ENCODE measurements at regions not wholly inside any gene's neighbourhood (a gene's known extent, or its start where the extent isn't known, plus 50 kb on each side); places are given as distances from the start of the nearest gene placed in this dataset.
A peak's percentile ranks its signal among the peaks of the same experiment; 100 is the strongest.
"Not testable (repeated sequence)": the region's sequence is repeated elsewhere in the genome, so short reads cannot be mapped to it uniquely, and the experiment has no call there.

DNA sequence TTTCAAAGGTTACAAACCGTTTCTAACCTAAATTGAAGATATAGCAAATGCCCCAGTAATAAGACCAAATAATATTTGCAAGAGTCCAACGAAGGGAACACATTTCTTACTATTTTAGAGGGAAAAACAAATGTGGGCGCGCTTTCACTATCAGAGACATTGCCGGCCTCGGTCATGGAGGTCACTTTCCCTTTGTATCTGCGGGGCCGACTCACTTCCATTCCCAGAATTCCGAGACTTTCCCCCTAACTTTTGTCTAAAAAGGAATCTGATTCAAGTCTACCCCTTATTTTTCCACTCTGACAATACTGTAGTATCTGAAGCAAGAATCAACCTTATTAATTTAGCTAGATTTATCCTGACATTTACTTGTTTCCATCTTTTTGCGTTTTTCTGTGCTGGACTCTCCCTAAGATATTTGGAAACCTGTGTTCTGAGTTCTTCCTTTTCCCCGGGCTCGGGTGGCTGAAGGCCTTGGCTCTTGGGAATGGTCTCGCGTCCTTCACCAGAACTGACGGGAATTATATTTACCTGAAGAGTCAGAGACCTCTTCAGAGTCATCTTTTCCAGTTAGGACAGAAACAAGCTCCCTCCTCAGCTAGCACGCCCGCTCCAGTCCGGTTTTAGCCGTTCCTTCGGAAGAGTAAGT lies 71.8 kb upstream of the ZNF184 start:
- H3K9me3 ChIP-seq = peaks cover 0 to 33% (median 2%) of the 10 kb centered on the region in 8 donors
- intact Hi-C loops (cut with DNase I; ENCODE audit: low total_unique reads) = no loop called here
- H3K4me1 ChIP-seq = peaks cover 0 to 12% (median 5%) of the 10 kb centered on the region in 6 donors
- H3K27ac ChIP-seq = no peak overlapping the region
- TF ChIP-seq POLR2AphosphoS5 (IDR thresholded peaks at IDR 0.05) = no peak
- TF ChIP-seq POLR2A (IDR thresholded peaks at IDR 0.05) = no peak
- TF ChIP-seq, protein P1, sequence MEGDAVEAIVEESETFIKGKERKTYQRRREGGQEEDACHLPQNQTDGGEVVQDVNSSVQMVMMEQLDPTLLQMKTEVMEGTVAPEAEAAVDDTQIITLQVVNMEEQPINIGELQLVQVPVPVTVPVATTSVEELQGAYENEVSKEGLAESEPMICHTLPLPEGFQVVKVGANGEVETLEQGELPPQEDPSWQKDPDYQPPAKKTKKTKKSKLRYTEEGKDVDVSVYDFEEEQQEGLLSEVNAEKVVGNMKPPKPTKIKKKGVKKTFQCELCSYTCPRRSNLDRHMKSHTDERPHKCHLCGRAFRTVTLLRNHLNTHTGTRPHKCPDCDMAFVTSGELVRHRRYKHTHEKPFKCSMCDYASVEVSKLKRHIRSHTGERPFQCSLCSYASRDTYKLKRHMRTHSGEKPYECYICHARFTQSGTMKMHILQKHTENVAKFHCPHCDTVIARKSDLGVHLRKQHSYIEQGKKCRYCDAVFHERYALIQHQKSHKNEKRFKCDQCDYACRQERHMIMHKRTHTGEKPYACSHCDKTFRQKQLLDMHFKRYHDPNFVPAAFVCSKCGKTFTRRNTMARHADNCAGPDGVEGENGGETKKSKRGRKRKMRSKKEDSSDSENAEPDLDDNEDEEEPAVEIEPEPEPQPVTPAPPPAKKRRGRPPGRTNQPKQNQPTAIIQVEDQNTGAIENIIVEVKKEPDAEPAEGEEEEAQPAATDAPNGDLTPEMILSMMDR (IDR thresholded peaks at IDR 0.05 in 8 of 11, conservative IDR thresholded peaks at IDR 0.05 in 3 of 11) = no peak
- 4 to 9% (median 5%) methylated on average over 20 of the region's 20 CpGs for WGBS, 5 donors
- no peaks in the 10 kb centered on the region for H3K36me3 ChIP-seq
- DNase-seq = no peak
- peaks cover 5 to 100% (median 84%) of the 10 kb centered on the region in 7 donors for H3K27me3 ChIP-seq (replicated peaks in 1 of 7)
- peak overlapping the region in 2 of 8 donors; percentile 7 to 16 for H3K4me3 ChIP-seq

DNA sequence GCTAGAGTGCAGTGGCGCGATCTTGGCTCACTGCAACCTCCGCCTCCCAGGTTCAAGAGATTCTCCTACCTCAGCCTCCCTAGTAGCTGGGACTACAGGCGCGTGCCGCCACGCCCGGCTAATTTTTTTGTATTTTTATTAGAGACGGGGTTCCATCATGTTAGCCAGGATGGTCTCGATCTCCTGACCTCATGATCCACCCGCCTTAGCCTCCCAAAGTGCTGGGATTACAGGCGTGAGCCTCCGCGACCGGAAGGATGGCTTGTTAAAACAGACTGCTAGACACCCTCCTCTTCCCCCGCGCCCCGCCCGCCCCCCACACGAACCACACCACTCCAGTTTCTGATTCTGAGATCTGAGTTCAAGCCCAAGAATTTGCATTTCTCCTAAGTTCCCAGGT lies 71.2 kb upstream of the ZNF184 start:
- H3K4me1 ChIP-seq = peaks cover 0 to 12% (median 5%) of the 10 kb centered on the region in 6 donors
- H3K36me3 ChIP-seq; DNase-seq; intact Hi-C loops (cut with DNase I; ENCODE audit: low total_unique reads); H3K27ac ChIP-seq: not testable (repeated sequence)
- H3K9me3 ChIP-seq = peaks cover 0 to 33% (median 2%) of the 10 kb centered on the region in 8 donors
- H3K27me3 ChIP-seq (replicated peaks in 1 of 7) = peaks cover 5 to 100% (median 84%) of the 10 kb centered on the region in 7 donors
- H3K4me3 ChIP-seq = peak overlapping the region in 1 of 8 donors; percentile 16
- WGBS, 5 donors = 26 to 32% (median 28%) methylated on average over 20 of the region's 20 CpGs

DNA sequence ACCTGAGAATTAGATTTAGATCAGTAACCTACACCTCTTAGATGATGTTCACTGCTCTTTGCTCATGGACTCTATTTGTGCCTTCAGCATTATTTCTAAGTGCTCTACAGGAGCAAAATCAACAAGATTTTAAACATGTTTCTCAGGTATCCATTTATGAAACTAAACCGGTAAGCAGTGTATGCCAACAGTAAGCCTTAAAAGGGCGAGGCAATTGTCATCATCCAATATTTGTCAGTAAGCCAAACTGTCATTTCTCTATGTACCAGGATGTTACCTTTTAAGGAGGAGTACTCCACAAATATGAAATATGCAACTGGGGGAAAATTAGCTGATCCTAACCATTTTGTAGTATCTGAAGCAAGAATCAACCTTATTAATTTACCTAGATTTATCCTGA lies 69.6 kb upstream of the ZNF184 start:
- Histone ChIP-seq H3K27me3 (replicated peaks in 1 of 7) (peaks cover 5 to 100% (median 79%) of the 10 kb centered on the region in 7 donors), H3K36me3 (no peaks in the 10 kb centered on the region), H3K4me1 (peaks cover 0 to 12% (median 5%) of the 10 kb centered on the region in 6 donors), H3K4me3 (no peak overlapping the region), H3K9me3 (peaks cover 0 to 29% (median under 1%) of the 10 kb centered on the region in 8 donors), H3K27ac (no peak overlapping the region)
- intact Hi-C loops (cut with DNase I; ENCODE audit: low total_unique reads) = no loop called here
- DNase-seq = no peak
- TF ChIP-seq POLR2AphosphoS5 (IDR thresholded peaks at IDR 0.05) (no peak), POLR2A (IDR thresholded peaks at IDR 0.05) (no peak)
- TF ChIP-seq, protein P1 (IDR thresholded peaks at IDR 0.05 in 8 of 11, conservative IDR thresholded peaks at IDR 0.05 in 3 of 11) = no peak
- 71 to 85% (median 82%) methylated on average over 2 of the region's 2 CpGs for WGBS, 5 donors

DNA sequence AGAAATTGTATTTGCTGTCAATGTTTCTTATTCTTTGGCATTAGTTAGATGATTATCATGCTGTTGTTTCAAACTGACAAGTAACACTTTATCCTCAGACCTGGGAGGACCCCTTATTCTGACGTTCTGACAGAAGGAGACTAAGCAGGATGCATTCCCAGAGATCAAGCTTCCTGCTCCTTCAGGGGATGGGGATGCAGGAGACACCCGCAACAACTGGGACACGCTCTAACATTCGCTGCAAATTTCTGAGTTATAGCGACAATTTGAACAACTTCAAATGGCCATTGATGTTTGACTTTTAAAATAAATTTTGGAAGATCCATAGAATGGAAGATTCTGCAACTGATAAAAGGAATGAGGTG lies 69.0 kb upstream of the ZNF184 start:
- H3K9me3 ChIP-seq = peaks cover 0 to 24% (median 0%) of the 10 kb centered on the region in 8 donors
- 27 to 35% (median 29%) methylated on average over 5 of the region's 5 CpGs for WGBS, 5 donors
- peaks cover 5 to 100% (median 74%) of the 10 kb centered on the region in 7 donors for H3K27me3 ChIP-seq (replicated peaks in 1 of 7)
- H3K27ac ChIP-seq = no peak overlapping the region
- no peaks in the 10 kb centered on the region for H3K36me3 ChIP-seq
- intact Hi-C loops (cut with DNase I; ENCODE audit: low total_unique reads) = no loop called here
- TF ChIP-seq POLR2AphosphoS5 (IDR thresholded peaks at IDR 0.05) (no peak), POLR2A (IDR thresholded peaks at IDR 0.05) (no peak)
- TF ChIP-seq, protein P1 (IDR thresholded peaks at IDR 0.05 in 8 of 11, conservative IDR thresholded peaks at IDR 0.05 in 3 of 11) = no peak
- no peak overlapping the region for H3K4me3 ChIP-seq
- peaks cover 0 to 12% (median 5%) of the 10 kb centered on the region in 6 donors for H3K4me1 ChIP-seq
- no peak for DNase-seq
